Mesenchymal stem cell (in vitro differentiated cells and primary cell): ENCODE measurements at regions not wholly inside any gene's neighbourhood (a gene's known extent, or its start where the extent isn't known, plus 50 kb on each side); places are given as distances from the start of the nearest gene placed in this dataset.

ENCODE experiments used
- DNase-seq: peaks from one replicate; pipeline ENCODE4 v3.0.0-alpha.2; 2013
- H2AFZ ChIP-seq: one replicate; pipeline ENCODE4 v1.6.1; 2013; ENCODE audit warnings: low read depth, mild to moderate bottlenecking, control low read depth, inconsistent platforms, low read length, moderate library complexity
- H2AK5ac ChIP-seq: 2 replicates; pipeline ENCODE4 v1.6.1; 2013; ENCODE audit warnings: low read length, moderate library complexity, mild to moderate bottlenecking, inconsistent platforms; ENCODE audit not compliant: severe bottlenecking
- H2BK120ac ChIP-seq: one replicate; pipeline ENCODE4 v1.6.1; 2013; ENCODE audit warnings: low read depth, mild to moderate bottlenecking, inconsistent platforms, low read length, moderate library complexity
- H2BK12ac ChIP-seq, 2 experiments: one replicate each; pipeline ENCODE4 v1.6.1; 2013; ENCODE audit warnings: inconsistent platforms in 2 of 2, low read length in 2 of 2, mild to moderate bottlenecking in 2 of 2, moderate library complexity in 2 of 2, control low read depth in 1 of 2
- H2BK15ac ChIP-seq: one replicate; pipeline ENCODE4 v1.6.1; 2013; ENCODE audit warnings: mild to moderate bottlenecking, low read depth, inconsistent platforms; ENCODE audit not compliant: poor library complexity, severe bottlenecking
- H2BK5ac ChIP-seq: 2 replicates; pipeline ENCODE4 v1.6.1; 2013; ENCODE audit warnings: low read depth, mild to moderate bottlenecking, low read length, control low read depth, inconsistent platforms; ENCODE audit not compliant: poor library complexity, severe bottlenecking
- H3K14ac ChIP-seq, 2 experiments: one replicate each; pipeline ENCODE4 v1.6.1; 2013; ENCODE audit warnings: inconsistent platforms in 2 of 2, low read length in 2 of 2, control low read depth in 1 of 2, mild to moderate bottlenecking in 1 of 2, moderate library complexity in 1 of 2
- H3K18ac ChIP-seq, 2 experiments: one replicate each; pipeline ENCODE4 v1.6.1; 2013; ENCODE audit warnings: inconsistent platforms in 2 of 2, low read length in 2 of 2, control low read depth in 1 of 2, low read depth in 1 of 2, mild to moderate bottlenecking in 1 of 2
- H3K23ac ChIP-seq, 2 experiments: one replicate each; pipeline ENCODE4 v1.6.1; 2013; ENCODE audit warnings: inconsistent platforms in 2 of 2, low read length in 2 of 2, mild to moderate bottlenecking in 2 of 2, moderate library complexity in 2 of 2, control low read depth in 1 of 2
- H3K27ac ChIP-seq: 2 replicates; pipeline ENCODE4 v1.5.1; 2013; ENCODE audit warnings: mild to moderate bottlenecking, moderate library complexity, low read length, control low read depth, inconsistent platforms; ENCODE audit not compliant: poor library complexity, severe bottlenecking
- H3K27me3 ChIP-seq, 2 experiments: 2 replicates each; pipeline versions ENCODE4 v1.6.1 to v1.7.0; 2013; ENCODE audit warnings: low read length in 2 of 2, mild to moderate bottlenecking in 2 of 2, moderate library complexity in 2 of 2, control low read depth in 1 of 2, inconsistent platforms in 1 of 2; ENCODE audit not compliant: control insufficient read depth in 1 of 2, insufficient read depth in 1 of 2
- H3K36me3 ChIP-seq, 2 experiments: 2 replicates each; pipeline versions ENCODE4 v1.6.1 to v1.7.0; 2013; ENCODE audit warnings: low read length in 2 of 2, control low read depth in 1 of 2, inconsistent platforms in 1 of 2, low read depth in 1 of 2, mild to moderate bottlenecking in 1 of 2; ENCODE audit not compliant: insufficient read depth in 2 of 2, control insufficient read depth in 1 of 2
- H3K4ac ChIP-seq, 2 experiments: one replicate each; pipeline ENCODE4 v1.6.1; 2013; ENCODE audit warnings: inconsistent platforms in 2 of 2, low read length in 2 of 2, mild to moderate bottlenecking in 2 of 2, moderate library complexity in 2 of 2, control low read depth in 1 of 2, low read depth in 1 of 2
- H3K4me1 ChIP-seq: 2 replicates; pipeline ENCODE4 v1.6.1; 2013; ENCODE audit warnings: low read depth, low read length, control low read depth; ENCODE audit not compliant: control insufficient read depth, insufficient read depth
- H3K4me2 ChIP-seq: 2 replicates; pipeline ENCODE4 v1.6.1; 2013; ENCODE audit warnings: low read length, mild to moderate bottlenecking, inconsistent platforms; ENCODE audit not compliant: poor library complexity, severe bottlenecking
- H3K4me3 ChIP-seq, 2 experiments: 2 replicates each; pipeline versions ENCODE4 v1.5.1 to v1.7.0; 2013; ENCODE audit warnings: low read length in 2 of 2, mild to moderate bottlenecking in 2 of 2, control low read depth in 1 of 2, low read depth in 1 of 2; ENCODE audit not compliant: insufficient read depth in 1 of 2
- H3K79me1 ChIP-seq: replicated peaks from 2 replicates; pipeline ENCODE4 v1.6.1; 2013; ENCODE audit warnings: mild to moderate bottlenecking, control low read depth, low read length, inconsistent platforms; ENCODE audit not compliant: poor library complexity, severe bottlenecking
- H3K9ac ChIP-seq: 2 replicates; pipeline ENCODE4 v1.7.0; 2013; ENCODE audit warnings: mild to moderate bottlenecking, low read length, moderate library complexity
- H3K9me3 ChIP-seq: 2 replicates; pipeline ENCODE4 v1.7.0; 2013; ENCODE audit warnings: mild to moderate bottlenecking, low read length; ENCODE audit not compliant: control insufficient read depth
- H4K8ac ChIP-seq: one replicate; pipeline ENCODE4 v1.6.1; 2013; ENCODE audit warnings: inconsistent platforms, mild to moderate bottlenecking, low read length, moderate library complexity
- H4K91ac ChIP-seq: one replicate; pipeline ENCODE4 v1.6.1; 2013; ENCODE audit warnings: mild to moderate bottlenecking, low read length, inconsistent platforms
- WGBS: methylation state at CpG from one replicate; pipeline ENCODE4 v1.1.7; 2013; ENCODE audit warnings: mixed read lengths; 5-methylcytosine and 5-hydroxymethylcytosine counted together

GRCh38 chr5:135177591-135177990 is 143.6 kb upstream of the PITX1 start:
- DNase-seq, result no peak
- WGBS, result 86% methylated on average over 4 of the region's 4 CpGs
- peaks cover 41 to 44% of the 10 kb centered on the region in 2 experiments for H3K27me3 ChIP-seq

GRCh38 chr5:135176991-135177390 is 143.0 kb upstream of the PITX1 start:
- Histone ChIP-seq H2BK12ac (no peak overlapping the region), H4K91ac (no peak overlapping the region), H3K9me3 (no peaks in the 10 kb centered on the region), H2BK120ac (no peak overlapping the region), H3K4me2 (no peak overlapping the region), H3K36me3 (no peaks in the 10 kb centered on the region), H2BK15ac (no peak overlapping the region), H3K18ac (no peak overlapping the region), H3K27me3 (peaks cover 47 to 50% of the 10 kb centered on the region in 2 experiments), H2AK5ac (no peak overlapping the region), H4K8ac (no peak overlapping the region), H3K27ac (no peak overlapping the region), H3K9ac (no peak overlapping the region), H3K4ac (no peak overlapping the region), H2BK5ac (no peak overlapping the region), H3K23ac (no peak overlapping the region), H2AFZ (no peak overlapping the region), H3K4me1 (no peaks in the 10 kb centered on the region), H3K79me1 (no peaks in the 10 kb centered on the region), H3K14ac (peak overlapping the region in 1 of 2 experiments; percentile 66), H3K4me3 (no peak overlapping the region)
- WGBS, result 95% methylated on average over 7 of the region's 7 CpGs
- DNase-seq, result no peak

More at GRCh38 chr5:135177591-135177990, 143.6 kb upstream of the PITX1 start:
- no peak overlapping the region for H2AFZ ChIP-seq
- H3K14ac ChIP-seq, result no peak overlapping the region
- H3K4me1 ChIP-seq, result no peaks in the 10 kb centered on the region
- H2BK12ac ChIP-seq, result no peak overlapping the region
- H3K18ac ChIP-seq, result no peak overlapping the region
- no peak overlapping the region for H3K23ac ChIP-seq
- H3K27ac ChIP-seq, result no peak overlapping the region
- H3K9me3 ChIP-seq, result no peaks in the 10 kb centered on the region
- H3K79me1 ChIP-seq, result no peaks in the 10 kb centered on the region
- H2BK120ac ChIP-seq, result no peak overlapping the region
- no peak overlapping the region for H3K4me3 ChIP-seq
- no peak overlapping the region for H4K91ac ChIP-seq
- no peak overlapping the region for H4K8ac ChIP-seq
- no peak overlapping the region for H2BK5ac ChIP-seq
- H3K9ac ChIP-seq, result no peak overlapping the region
- no peak overlapping the region for H3K4ac ChIP-seq
- H2AK5ac ChIP-seq, result no peak overlapping the region
- H3K36me3 ChIP-seq, result no peaks in the 10 kb centered on the region
- H3K4me2 ChIP-seq, result no peak overlapping the region
- no peak overlapping the region for H2BK15ac ChIP-seq

GRCh38 chr5:135174315-135175096 is 140.5 kb upstream of the PITX1 start:
- H2AK5ac ChIP-seq, result no peak overlapping the region
- no peak overlapping the region for H3K4me3 ChIP-seq
- no peak overlapping the region for H2BK12ac ChIP-seq
- no peak overlapping the region for H3K23ac ChIP-seq
- H3K14ac ChIP-seq, result no peak overlapping the region
- H3K9ac ChIP-seq, result no peak overlapping the region
- H3K9me3 ChIP-seq, result no peaks in the 10 kb centered on the region
- H3K4me1 ChIP-seq, result no peaks in the 10 kb centered on the region
- H3K27me3 ChIP-seq, result peaks cover 58 to 72% of the 10 kb centered on the region in 2 experiments
- no peak overlapping the region for H3K18ac ChIP-seq
- no peak overlapping the region for H2BK120ac ChIP-seq
- H3K4ac ChIP-seq, result no peak overlapping the region
- H4K91ac ChIP-seq, result no peak overlapping the region
- H2BK5ac ChIP-seq, result no peak overlapping the region
- H3K27ac ChIP-seq, result no peak overlapping the region
- no peaks in the 10 kb centered on the region for H3K79me1 ChIP-seq
- H3K4me2 ChIP-seq, result no peak overlapping the region
- WGBS, result 61% methylated on average over 7 of the region's 8 CpGs
- peak; percentile 31 for DNase-seq
- no peak overlapping the region for H2BK15ac ChIP-seq
- no peaks in the 10 kb centered on the region for H3K36me3 ChIP-seq
- no peak overlapping the region for H2AFZ ChIP-seq
- H4K8ac ChIP-seq, result no peak overlapping the region

- no peak overlapping the region for H2BK5ac ChIP-seq
Observed at GRCh38 chr5:135173662-135174290, 139.7 kb upstream of the PITX1 start.

More at GRCh38 chr5:135173662-135174290, 139.7 kb upstream of the PITX1 start:
- H3K36me3 ChIP-seq, result no peaks in the 10 kb centered on the region
- peaks cover 58 to 73% of the 10 kb centered on the region in 2 experiments for H3K27me3 ChIP-seq
- H3K4me3 ChIP-seq, result no peak overlapping the region
- no peaks in the 10 kb centered on the region for H3K9me3 ChIP-seq
- H3K79me1 ChIP-seq, result no peaks in the 10 kb centered on the region
- no peak overlapping the region for H2BK12ac ChIP-seq
- H3K9ac ChIP-seq, result no peak overlapping the region
- no peak overlapping the region for H2AK5ac ChIP-seq
- no peak overlapping the region for H3K18ac ChIP-seq
- H4K91ac ChIP-seq, result no peak overlapping the region
- no peak overlapping the region for H3K4ac ChIP-seq
- no peak overlapping the region for H3K4me2 ChIP-seq
- no peak overlapping the region for H2AFZ ChIP-seq
- no peak overlapping the region for H4K8ac ChIP-seq
- no peak overlapping the region for H3K27ac ChIP-seq
- H2BK120ac ChIP-seq, result no peak overlapping the region
- no peak overlapping the region for H3K23ac ChIP-seq
- no peak for DNase-seq
- H3K4me1 ChIP-seq, result no peaks in the 10 kb centered on the region
- no peak overlapping the region for H2BK15ac ChIP-seq
- 78% methylated on average over 5 of the region's 6 CpGs for WGBS
- H3K14ac ChIP-seq, result no peak overlapping the region
